Panc1 (cell line): ENCODE measurements at regions not wholly inside any gene's neighbourhood (a gene's known extent, or its start where the extent isn't known, plus 50 kb on each side); places are given as distances from the start of the nearest gene placed in this dataset.

ENCODE experiments used
- ATAC-seq: fragments of 200-7000 bp; cut with Tn5 transposase; 2 replicates; pipeline ENCODE4 v1.9.1; 2020; ENCODE audit warnings: mild to moderate bottlenecking, moderate library complexity
- BruUV-seq: library from RNA; stranded (reverse); fragments of 400-500 nt; replicated peaks from 2 replicates; lab custom pipeline; 2021; lab: Mats Ljungman, UMichigan
- CTCF ChIA-PET: fragments of 300-600 bp; sonication (Branson Sonifier 250); formaldehyde crosslinking; loops from one replicate; lab custom pipeline; 2022; ENCODE audit warnings: antibody characterized with exemption; lab: Charles Lee
- POLR2A ChIA-PET: fragments of 300-600 bp; sonication (Branson Sonifier 250); formaldehyde crosslinking; loops from one replicate; lab custom pipeline; 2022; ENCODE audit warnings: antibody characterized with exemption; lab: Charles Lee
- DNase-seq: peaks from one replicate; pipeline ENCODE4 v3.0.0-alpha.2; 2010; ENCODE audit warnings: low read depth, low spot score
- H3K27ac ChIP-seq: 2 replicates; pipeline ENCODE4 v1.5.1; 2011; ENCODE audit warnings: mild to moderate bottlenecking, low read length, inconsistent platforms
- H3K27me3 ChIP-seq: fragments of 200-500 bp; sonication (Bioruptor generic); 2 replicates; pipeline ENCODE4 v1.6.0; 2014; ENCODE audit warnings: low read length, inconsistent platforms; ENCODE audit not compliant: control insufficient read depth, insufficient read depth
- H3K36me3 ChIP-seq: fragments of 200-500 bp; sonication (Bioruptor generic); 2 replicates; pipeline ENCODE4 v1.5.1; 2014; ENCODE audit warnings: inconsistent platforms, mild to moderate bottlenecking, low read length, moderate library complexity; ENCODE audit not compliant: control insufficient read depth, insufficient read depth
- H3K4me1 ChIP-seq: 2 replicates; pipeline ENCODE4 v1.5.1; 2011; ENCODE audit warnings: inconsistent platforms, mild to moderate bottlenecking, low read length, moderate library complexity; ENCODE audit not compliant: control insufficient read depth, insufficient read depth
- H3K4me3 ChIP-seq, 2 experiments: 2 replicates each; pipeline ENCODE4 v1.5.1; 2011 to 2012; ENCODE audit warnings: low read depth in 2 of 2, low read length in 2 of 2, mild to moderate bottlenecking in 2 of 2, inconsistent platforms in 1 of 2, moderate library complexity in 1 of 2
- H3K9me3 ChIP-seq: fragments of 200-500 bp; sonication (Bioruptor generic); 2 replicates; pipeline ENCODE4 v1.5.1; 2014; ENCODE audit warnings: low read depth, mild to moderate bottlenecking, inconsistent platforms, low read length, moderate library complexity; ENCODE audit not compliant: control insufficient read depth, insufficient read depth
- CTCF ChIP-seq: fragments of 450-650 bp; IDR thresholded peaks from 2 replicates; pipeline ENCODE4 v1.5.1; 2017; ENCODE audit warnings: mild to moderate bottlenecking
- POLR2AphosphoS5 ChIP-seq: IDR thresholded peaks from 2 replicates; pipeline ENCODE4 v1.6.1; 2012; ENCODE audit warnings: mild to moderate bottlenecking, low read depth, low read length, moderate library complexity
- REST ChIP-seq, 2 experiments: IDR thresholded peaks; 2 replicates each; pipeline ENCODE4 v1.6.1; 2011 to 2012; ENCODE audit warnings: low read depth in 2 of 2, control low read depth in 1 of 2, low read length in 1 of 2, mild to moderate bottlenecking in 1 of 2, moderate library complexity in 1 of 2; ENCODE audit not compliant: insufficient read depth in 1 of 2
- SIN3A ChIP-seq: IDR thresholded peaks from 2 replicates; pipeline ENCODE4 v1.6.1; 2012; ENCODE audit warnings: low read depth, mild to moderate bottlenecking, low read length, moderate library complexity, borderline replicate concordance; ENCODE audit not compliant: insufficient read depth
- TCF7L2 ChIP-seq: IDR thresholded peaks from 2 replicates; pipeline ENCODE4 v1.6.1; 2011; ENCODE audit warnings: mild to moderate bottlenecking, low read depth, low read length, inconsistent platforms
- in situ Hi-C: cut with HindIII; loops from 2 replicates; pipeline ENCODE4 v1.10.0; 2016; ENCODE audit warnings: low sequenced_read_pairs, low pct_unique_long_range_greater_than_20kb
- intact Hi-C: fragments of 100-400 bp; cut with micrococcal nuclease; formaldehyde crosslinking; loops from one replicate; pipeline ENCODE4 v1.10.0; 2022; ENCODE audit not compliant: unreplicated experiment

GRCh38 chr9:78595200-78595945, 298.4 kb downstream of the PSAT1 start:
- intact Hi-C loops, result loop anchor here (10.0 kb wide), 1 partner anchor 161 kb away; no protein-coding TSS in a partner anchor
- H3K27ac ChIP-seq, result no peak overlapping the region
- H3K27me3 ChIP-seq, result no peaks in the 10 kb centered on the region
- no peaks in the 10 kb centered on the region for H3K36me3 ChIP-seq
- no TSS peak for BruUV-seq
- H3K4me3 ChIP-seq, result no peak overlapping the region
- no peak for TF ChIP-seq REST (IDR thresholded peaks at IDR 0.05; ENCODE audit: insufficient read depth in 1 of 2, low read depth in 2 of 2, low read length in 1 of 2)
- TF ChIP-seq CTCF, result no peak
- TF ChIP-seq TCF7L2, result no peak
- no peak for TF ChIP-seq SIN3A
- TF ChIP-seq POLR2AphosphoS5, result no peak
- no peaks in the 10 kb centered on the region for H3K4me1 ChIP-seq
- DNase-seq (no peak), ATAC-seq (no peak)
- in situ Hi-C loops, result no loop called here
- POLR2A ChIA-PET, result no interaction called here
- CTCF ChIA-PET, result no interaction called here
- no peaks in the 10 kb centered on the region for H3K9me3 ChIP-seq

- no peak for TF ChIP-seq TCF7L2
- TF ChIP-seq POLR2AphosphoS5, result no peak
- no peak for TF ChIP-seq REST (IDR thresholded peaks at IDR 0.05; ENCODE audit: insufficient read depth in 1 of 2, low read depth in 2 of 2, low read length in 1 of 2)
- no peak for DNase-seq
- in situ Hi-C loops (no loop called here), intact Hi-C loops (loop anchor here (10.0 kb wide), 1 partner anchor 162 kb away; no protein-coding TSS in a partner anchor)
- Histone ChIP-seq H3K27me3 (no peaks in the 10 kb centered on the region), H3K4me3 (no peak overlapping the region), H3K9me3 (no peaks in the 10 kb centered on the region), H3K27ac (no peak overlapping the region), H3K36me3 (no peaks in the 10 kb centered on the region), H3K4me1 (no peaks in the 10 kb centered on the region)
- ChIA-PET CTCF (no interaction called here), POLR2A (no interaction called here)
- ATAC-seq, result no peak
- no TSS peak for BruUV-seq
These were observed 299.4 kb downstream of the PSAT1 start for GRCh38 chr9:78596346-78596745.
